Astrocyte (in vitro differentiated cells and primary cell): ENCODE measurements at regions not wholly inside any gene's neighbourhood (a gene's known extent, or its start where the extent isn't known, plus 50 kb on each side); places are given as distances from the start of the nearest gene placed in this dataset.

Experiments used
- DNase-seq: peaks from one replicate; pipeline ENCODE4 v3.0.0-alpha.2; 2010; ENCODE audit warnings: low read depth
- FAIRE-seq: peaks from 2 replicates; lab custom pipeline; 2011; peaks lifted over from hg19 to GRCh38; lab: Jason Lieb, UNC
- H2AFZ ChIP-seq: 2 replicates; pipeline ENCODE4 v1.6.0; 2012; ENCODE audit warnings: low read depth, low read length, inconsistent platforms
- H3K27ac ChIP-seq: 2 replicates; pipeline ENCODE4 v1.5.1; 2011; ENCODE audit warnings: low read depth, low read length, inconsistent platforms
- H3K27me3 ChIP-seq: 2 replicates; pipeline ENCODE4 v1.6.0; 2011; ENCODE audit warnings: low read length, inconsistent platforms; ENCODE audit not compliant: insufficient read depth
- H3K36me3 ChIP-seq: 2 replicates; pipeline ENCODE4 v1.5.1; 2011; ENCODE audit warnings: low read length, inconsistent platforms; ENCODE audit not compliant: insufficient read depth
- H3K4me1 ChIP-seq: 2 replicates; pipeline ENCODE4 v1.5.1; 2011; ENCODE audit warnings: low read length, inconsistent platforms; ENCODE audit not compliant: insufficient read depth
- H3K4me2 ChIP-seq: 2 replicates; pipeline ENCODE4 v1.6.0; 2012; ENCODE audit warnings: low read length, inconsistent platforms
- H3K4me3 ChIP-seq: 2 replicates; pipeline ENCODE4 v1.5.1; 2011; ENCODE audit warnings: low read depth, mild to moderate bottlenecking, low read length, inconsistent platforms; ENCODE audit not compliant: insufficient read depth
- H3K79me2 ChIP-seq: 2 replicates; pipeline ENCODE4 v1.6.0; 2012; ENCODE audit warnings: mild to moderate bottlenecking, low read length, inconsistent platforms; ENCODE audit not compliant: insufficient read depth
- H3K9ac ChIP-seq: 2 replicates; pipeline ENCODE4 v1.6.0; 2012; ENCODE audit warnings: mild to moderate bottlenecking, low read length, inconsistent platforms
- H3K9me3 ChIP-seq: 2 replicates; pipeline ENCODE4 v1.5.1; 2012; ENCODE audit warnings: low read depth, mild to moderate bottlenecking, low read length, inconsistent platforms; ENCODE audit not compliant: insufficient read depth
- H4K20me1 ChIP-seq: 2 replicates; pipeline ENCODE4 v1.6.0; 2012; ENCODE audit warnings: low read length, inconsistent platforms; ENCODE audit not compliant: insufficient read depth
- H3K27ac Mint-ChIP-seq: one replicate; pipeline ENCODE4 v1.8.0; 2021; ENCODE audit warnings: mild to moderate bottlenecking, mixed read lengths; ENCODE audit not compliant: unreplicated experiment
- H3K27me3 Mint-ChIP-seq: one replicate; pipeline ENCODE4 v1.8.0; 2021; ENCODE audit warnings: low read depth, mixed read lengths; ENCODE audit not compliant: unreplicated experiment
- H3K36me3 Mint-ChIP-seq: one replicate; pipeline ENCODE4 v1.8.0; 2021; ENCODE audit warnings: low read depth, mixed read lengths; ENCODE audit not compliant: unreplicated experiment
- H3K4me1 Mint-ChIP-seq: one replicate; pipeline ENCODE4 v1.8.0; 2021; ENCODE audit warnings: low read depth, mixed read lengths; ENCODE audit not compliant: unreplicated experiment
- H3K4me3 Mint-ChIP-seq: one replicate; pipeline ENCODE4 v1.8.0; 2021; ENCODE audit warnings: mild to moderate bottlenecking, moderate library complexity, mixed read lengths; ENCODE audit not compliant: unreplicated experiment
- H3K9me3 Mint-ChIP-seq: one replicate; pipeline ENCODE4 v1.8.0; 2021; ENCODE audit warnings: mild to moderate bottlenecking, mixed read lengths; ENCODE audit not compliant: unreplicated experiment
- CTCF ChIP-seq: IDR thresholded peaks from 2 replicates; pipeline ENCODE4 v1.5.1; 2011; ENCODE audit warnings: low read depth, mild to moderate bottlenecking, inconsistent platforms, low read length, moderate library complexity; ENCODE audit not compliant: insufficient read depth
- EZH2 ChIP-seq: IDR thresholded peaks from 2 replicates; pipeline ENCODE4 v1.6.1; 2012; ENCODE audit warnings: mild to moderate bottlenecking, low read length, inconsistent platforms; ENCODE audit not compliant: insufficient read depth

- no peak overlapping the region for H2AFZ ChIP-seq
- TF ChIP-seq EZH2 (no peak), CTCF (no peak)
- no peak overlapping the region for H3K27ac ChIP-seq
- Mint-ChIP-seq H3K4me1 (peaks cover 53% of the 10 kb centered on the region), H3K4me3 (no peak overlapping the region), H3K27me3 (no peaks in the 10 kb centered on the region), H3K27ac (peak overlapping the region; percentile 50), H3K36me3 (peaks cover 6% of the 10 kb centered on the region), H3K9me3 (peaks cover 5% of the 10 kb centered on the region)
- H3K79me2 ChIP-seq = no peaks in the 10 kb centered on the region
- DNase-seq (no peak), FAIRE-seq (no peak)
- peaks cover 14% of the 10 kb centered on the region for H3K4me1 ChIP-seq
- no peak overlapping the region for H3K4me3 ChIP-seq
- H3K9ac ChIP-seq = no peak overlapping the region
- H3K9me3 ChIP-seq = no peaks in the 10 kb centered on the region
- H4K20me1 ChIP-seq = no peaks in the 10 kb centered on the region
- H3K36me3 ChIP-seq = no peaks in the 10 kb centered on the region
- H3K4me2 ChIP-seq = no peak overlapping the region
- no peaks in the 10 kb centered on the region for H3K27me3 ChIP-seq
These were observed 217.9 kb upstream of the SGK1 start for GRCh38 chr6:134535831-134536230.

GRCh38 chr6:134534708-134535149 lies 216.8 kb upstream of the SGK1 start:
- Histone ChIP-seq H2AFZ (no peak overlapping the region), H3K9ac (no peak overlapping the region), H3K9me3 (no peaks in the 10 kb centered on the region), H3K27me3 (no peaks in the 10 kb centered on the region), H3K4me2 (no peak overlapping the region), H3K4me3 (no peak overlapping the region), H3K27ac (no peak overlapping the region), H3K79me2 (no peaks in the 10 kb centered on the region), H3K4me1 (peaks cover 11% of the 10 kb centered on the region), H4K20me1 (no peaks in the 10 kb centered on the region), H3K36me3 (no peaks in the 10 kb centered on the region)
- Mint-ChIP-seq H3K27ac (peak overlapping the region; percentile 80), H3K4me1 (peaks cover 46% of the 10 kb centered on the region), H3K9me3 (peaks cover 8% of the 10 kb centered on the region), H3K36me3 (peaks cover 8% of the 10 kb centered on the region), H3K27me3 (no peaks in the 10 kb centered on the region), H3K4me3 (no peak overlapping the region)
- TF ChIP-seq EZH2 (no peak), CTCF (no peak)
- DNase-seq (peak; percentile 63), FAIRE-seq (no peak)

DNA sequence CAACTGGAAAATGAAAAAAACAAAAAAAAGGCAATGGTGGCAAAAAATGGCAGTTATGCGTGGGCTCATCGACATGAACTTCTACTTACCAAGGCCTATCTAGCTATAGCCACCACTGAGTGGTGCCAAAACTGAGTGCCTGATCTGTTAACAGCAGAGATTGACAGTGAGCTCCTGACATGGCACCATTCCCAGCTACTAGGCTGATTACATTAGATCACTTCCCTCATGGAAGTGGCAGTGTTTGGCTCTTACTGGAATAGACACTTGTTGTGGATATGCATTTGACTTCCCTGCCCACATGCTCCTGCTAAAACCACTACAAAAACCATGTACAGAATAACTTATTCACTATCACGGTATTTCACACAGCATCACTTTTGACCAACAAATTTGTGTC lies 216.1 kb upstream of the SGK1 start:
- H3K79me2 ChIP-seq = no peaks in the 10 kb centered on the region
- no peak overlapping the region for H3K9ac ChIP-seq
- Mint-ChIP-seq H3K4me3 (no peak overlapping the region), H3K9me3 (peaks cover 8% of the 10 kb centered on the region), H3K36me3 (peaks cover 8% of the 10 kb centered on the region), H3K27me3 (no peaks in the 10 kb centered on the region), H3K4me1 (peaks cover 48% of the 10 kb centered on the region), H3K27ac (no peak overlapping the region)
- no peak overlapping the region for H3K4me3 ChIP-seq
- no peaks in the 10 kb centered on the region for H3K9me3 ChIP-seq
- DNase-seq (no peak), FAIRE-seq (no peak)
- peaks cover 10% of the 10 kb centered on the region for H3K4me1 ChIP-seq
- no peak overlapping the region for H3K4me2 ChIP-seq
- H3K27me3 ChIP-seq = no peaks in the 10 kb centered on the region
- no peak overlapping the region for H3K27ac ChIP-seq
- H3K36me3 ChIP-seq = no peaks in the 10 kb centered on the region
- TF ChIP-seq CTCF (no peak), EZH2 (no peak)
- no peaks in the 10 kb centered on the region for H4K20me1 ChIP-seq
- H2AFZ ChIP-seq = no peak overlapping the region
